ENCODE measurements at regions not wholly inside any gene's neighbourhood (a gene's known extent, or its start where the extent isn't known, plus 50 kb on each side); places are given as distances from the start of the nearest gene placed in this dataset.

DNA sequence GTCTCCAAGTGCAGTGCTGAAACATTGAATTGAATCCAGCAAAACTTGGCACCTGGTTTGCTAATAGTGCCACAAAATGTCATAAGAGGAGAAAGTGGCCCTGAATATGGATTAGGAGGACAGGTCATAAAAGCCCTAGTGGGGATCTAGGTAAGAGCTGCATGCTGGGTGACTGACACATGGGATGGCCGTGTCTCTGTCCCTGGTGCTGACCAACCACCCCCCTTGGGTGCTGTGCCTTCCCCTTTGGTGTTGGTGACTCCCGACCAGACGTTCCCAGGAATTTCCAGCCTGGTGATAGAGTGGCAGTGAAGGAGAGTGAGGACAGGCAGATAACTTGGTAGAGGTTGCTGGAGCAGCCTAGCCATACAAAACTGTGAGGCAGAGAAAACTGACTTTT is 142.8 kb downstream of the VRK1 start:
- BruUV-seq (replicated peaks): no TSS peak
- POLR2A ChIA-PET: no interaction called here
- TF ChIP-seq GATA2 (IDR thresholded peaks at IDR 0.05; ENCODE audit: insufficient read depth, insufficient read length, low read depth, low read length) (no peak), POLR2A (IDR thresholded peaks at IDR 0.05; ENCODE audit: low read depth, low read length) (no peak), FOS (IDR thresholded peaks at IDR 0.05; ENCODE audit: borderline replicate concordance, insufficient read depth, low read length) (no peak)
- Histone ChIP-seq H3K9ac (replicated peaks; ENCODE audit: extremely low read depth, insufficient read depth, low read length) (no peak overlapping the region), H3K4me3 (replicated peaks in 1 of 3; ENCODE audit: insufficient read depth in 1 of 3, low read depth in 1 of 3, low read length in 3 of 3) (no peak overlapping the region), H4K20me1 (replicated peaks; ENCODE audit: control insufficient read depth, extremely low read depth, insufficient read depth, low read length) (no peaks in the 10 kb centered on the region), H3K27me3 (ENCODE audit: control insufficient read depth in 2 of 2, insufficient read depth in 2 of 2, low read length in 2 of 2) (no peaks in the 10 kb centered on the region), H3K9me3 (replicated peaks; ENCODE audit: control insufficient read depth, insufficient read depth, low read length) (peaks cover 6% of the 10 kb centered on the region), H3K4me1 (ENCODE audit: control insufficient read depth, extremely low read depth, insufficient read depth, low read length) (no peaks in the 10 kb centered on the region), H3K79me2 (ENCODE audit: control insufficient read depth, insufficient read depth, low read length) (no peaks in the 10 kb centered on the region), H2AFZ (ENCODE audit: low read depth, low read length) (no peak overlapping the region), H3K4me2 (ENCODE audit: insufficient read depth, low read length) (no peak overlapping the region), H3K27ac (ENCODE audit: insufficient read depth, low read depth, low read length) (no peak overlapping the region), H3K36me3 (ENCODE audit: control insufficient read depth in 2 of 2, extremely low read depth in 1 of 2, insufficient read depth in 2 of 2, low read length in 2 of 2) (no peaks in the 10 kb centered on the region), H3K9me1 (replicated peaks; ENCODE audit: control insufficient read depth, extremely low read depth, insufficient read depth, low read length) (no peaks in the 10 kb centered on the region)
- CTCF ChIA-PET: no interaction called here
- intact Hi-C loops (cut with micrococcal nuclease): no loop called here
- no peak for FAIRE-seq
- no peak for DNase-seq (ENCODE audit: low read depth, low spot score)
- dilution Hi-C loops (cut with MboI; ENCODE audit: extremely low pct_ligation_motif_present, low sequenced_read_pairs): no loop called here

DNA sequence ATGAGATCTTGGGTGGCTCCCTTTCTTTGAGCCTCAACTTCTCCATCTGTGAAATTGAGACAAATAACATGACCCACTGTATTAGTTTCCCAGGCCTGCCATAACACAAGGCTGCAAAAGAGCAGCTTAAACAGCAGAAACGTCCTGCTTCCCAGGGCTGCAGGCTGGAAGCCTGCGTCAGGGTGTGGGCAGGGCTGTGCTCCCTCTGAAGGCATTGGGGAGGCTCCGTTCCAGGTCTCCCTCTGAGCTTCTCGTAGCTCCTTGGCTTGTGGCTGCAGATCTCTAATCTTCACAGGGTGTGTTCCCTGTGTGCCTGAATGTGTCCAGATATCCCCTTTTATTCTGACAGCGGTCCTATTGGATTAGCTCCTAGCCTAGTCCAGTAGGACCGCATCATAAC is 147.1 kb downstream of the VRK1 start:
- TF ChIP-seq POLR2AphosphoS5 (IDR thresholded peaks at IDR 0.05; ENCODE audit: insufficient read depth, low read depth, low read length): no peak
- TF ChIP-seq, protein P1, sequence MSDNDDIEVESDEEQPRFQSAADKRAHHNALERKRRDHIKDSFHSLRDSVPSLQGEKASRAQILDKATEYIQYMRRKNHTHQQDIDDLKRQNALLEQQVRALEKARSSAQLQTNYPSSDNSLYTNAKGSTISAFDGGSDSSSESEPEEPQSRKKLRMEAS (IDR thresholded peaks at IDR 0.05; ENCODE audit: insufficient read depth, insufficient read length): no peak
- no peak for TF ChIP-seq GATA2 (IDR thresholded peaks at IDR 0.05; ENCODE audit: insufficient read depth, insufficient read length, low read depth, low read length)
- no peak for TF ChIP-seq FOS (IDR thresholded peaks at IDR 0.05; ENCODE audit: borderline replicate concordance, insufficient read depth, low read length)
- TF ChIP-seq EZH2 (IDR thresholded peaks at IDR 0.05; ENCODE audit: borderline replicate concordance, low read depth, low read length, severe bottlenecking): no peak
- TF ChIP-seq POLR2A (IDR thresholded peaks at IDR 0.05; ENCODE audit: low read depth, low read length): no peak
- no peak for TF ChIP-seq JUN (IDR thresholded peaks at IDR 0.05; ENCODE audit: borderline replicate concordance, insufficient read depth, insufficient read length, low read depth)
- no peak for TF ChIP-seq MYC (IDR thresholded peaks at IDR 0.05; ENCODE audit: low read depth, low read length)
- TF ChIP-seq, protein P2, sequence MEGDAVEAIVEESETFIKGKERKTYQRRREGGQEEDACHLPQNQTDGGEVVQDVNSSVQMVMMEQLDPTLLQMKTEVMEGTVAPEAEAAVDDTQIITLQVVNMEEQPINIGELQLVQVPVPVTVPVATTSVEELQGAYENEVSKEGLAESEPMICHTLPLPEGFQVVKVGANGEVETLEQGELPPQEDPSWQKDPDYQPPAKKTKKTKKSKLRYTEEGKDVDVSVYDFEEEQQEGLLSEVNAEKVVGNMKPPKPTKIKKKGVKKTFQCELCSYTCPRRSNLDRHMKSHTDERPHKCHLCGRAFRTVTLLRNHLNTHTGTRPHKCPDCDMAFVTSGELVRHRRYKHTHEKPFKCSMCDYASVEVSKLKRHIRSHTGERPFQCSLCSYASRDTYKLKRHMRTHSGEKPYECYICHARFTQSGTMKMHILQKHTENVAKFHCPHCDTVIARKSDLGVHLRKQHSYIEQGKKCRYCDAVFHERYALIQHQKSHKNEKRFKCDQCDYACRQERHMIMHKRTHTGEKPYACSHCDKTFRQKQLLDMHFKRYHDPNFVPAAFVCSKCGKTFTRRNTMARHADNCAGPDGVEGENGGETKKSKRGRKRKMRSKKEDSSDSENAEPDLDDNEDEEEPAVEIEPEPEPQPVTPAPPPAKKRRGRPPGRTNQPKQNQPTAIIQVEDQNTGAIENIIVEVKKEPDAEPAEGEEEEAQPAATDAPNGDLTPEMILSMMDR (IDR thresholded peaks at IDR 0.05; ENCODE audit: extremely low read depth in 1 of 2, insufficient read depth in 1 of 2, low read depth in 1 of 2, low read length in 2 of 2): no peak
- ChIA-PET CTCF (no interaction called here), POLR2A (no interaction called here)
- Histone ChIP-seq H3K9ac (replicated peaks; ENCODE audit: extremely low read depth, insufficient read depth, low read length) (no peak overlapping the region), H3K9me1 (replicated peaks; ENCODE audit: control insufficient read depth, extremely low read depth, insufficient read depth, low read length) (no peaks in the 10 kb centered on the region), H3K79me2 (ENCODE audit: control insufficient read depth, insufficient read depth, low read length) (no peaks in the 10 kb centered on the region), H3K36me3 (ENCODE audit: control insufficient read depth in 2 of 2, extremely low read depth in 1 of 2, insufficient read depth in 2 of 2, low read length in 2 of 2) (no peaks in the 10 kb centered on the region), H4K20me1 (replicated peaks; ENCODE audit: control insufficient read depth, extremely low read depth, insufficient read depth, low read length) (no peaks in the 10 kb centered on the region), H3K9me3 (replicated peaks; ENCODE audit: control insufficient read depth, insufficient read depth, low read length) (peaks cover 6% of the 10 kb centered on the region), H3K27ac (ENCODE audit: insufficient read depth, low read depth, low read length) (no peak overlapping the region), H3K4me1 (ENCODE audit: control insufficient read depth, extremely low read depth, insufficient read depth, low read length) (no peaks in the 10 kb centered on the region), H2AFZ (ENCODE audit: low read depth, low read length) (no peak overlapping the region), H3K4me3 (replicated peaks in 1 of 3; ENCODE audit: insufficient read depth in 1 of 3, low read depth in 1 of 3, low read length in 3 of 3) (no peak overlapping the region), H3K27me3 (ENCODE audit: control insufficient read depth in 2 of 2, insufficient read depth in 2 of 2, low read length in 2 of 2) (no peaks in the 10 kb centered on the region), H3K4me2 (ENCODE audit: insufficient read depth, low read length) (no peak overlapping the region)
- intact Hi-C loops (cut with micrococcal nuclease) (no loop called here), dilution Hi-C loops (cut with MboI; ENCODE audit: extremely low pct_ligation_motif_present, low sequenced_read_pairs) (no loop called here)
- BruUV-seq (replicated peaks): no TSS peak
- DNase-seq (ENCODE audit: low read depth, low spot score): no peak
- FAIRE-seq: no peak
